GM23248 (cell line): ENCODE measurements at regions not wholly inside any gene's neighbourhood (a gene's known extent, or its start where the extent isn't known, plus 50 kb on each side); places are given as distances from the start of the nearest gene placed in this dataset. TPM values are rescaled to one million over a fixed set of nuclear protein-coding genes. Genes with fewer than 3 reads are reported as not detected.
"Not testable (repeated sequence)": the region's sequence is repeated elsewhere in the genome, so short reads cannot be mapped to it uniquely, and the experiment has no call there.

Experiments
- DNase-seq: peaks from one replicate; pipeline ENCODE4 v3.0.0-alpha.2; 2015
- H2AFZ ChIP-seq: fragments of 200-600 bp; sonication (generic); 2 replicates; pipeline ENCODE4 v1.6.1; 2016; ENCODE audit warnings: antibody characterized with exemption
- H3F3A ChIP-seq: fragments of 200-600 bp; sonication (generic); 2 replicates; pipeline ENCODE4 v1.6.1; 2016; ENCODE audit warnings: mild to moderate bottlenecking, antibody characterized with exemption, mixed run types; ENCODE audit not compliant: insufficient read depth
- H3K27ac ChIP-seq: fragments of 200-600 bp; sonication (generic); 2 replicates; pipeline ENCODE4 v1.5.1; 2016; ENCODE audit warnings: mild to moderate bottlenecking
- H3K27me3 ChIP-seq: fragments of 200-600 bp; sonication (generic); replicated peaks from 2 replicates; pipeline ENCODE4 v1.6.1; 2016; ENCODE audit warnings: mild to moderate bottlenecking; ENCODE audit not compliant: insufficient read depth
- H3K36me3 ChIP-seq: fragments of 200-600 bp; sonication (generic); 2 replicates; pipeline ENCODE4 v1.6.1; 2016; ENCODE audit warnings: low read depth, mild to moderate bottlenecking
- H3K4me1 ChIP-seq: fragments of 200-600 bp; sonication (generic); 2 replicates; pipeline ENCODE4 v1.6.1; 2016; ENCODE audit warnings: mild to moderate bottlenecking; ENCODE audit not compliant: insufficient read depth
- H3K4me2 ChIP-seq: fragments of 200-600 bp; sonication (generic); one replicate; pipeline ENCODE4 v1.6.1; 2016; ENCODE audit warnings: mild to moderate bottlenecking; ENCODE audit not compliant: unreplicated experiment
- H3K4me3 ChIP-seq: fragments of 200-600 bp; sonication (generic); 2 replicates; pipeline ENCODE4 v1.5.1; 2016; ENCODE audit warnings: mild to moderate bottlenecking
- H3K79me2 ChIP-seq: fragments of 200-600 bp; sonication (generic); 2 replicates; pipeline ENCODE4 v1.6.1; 2016; ENCODE audit warnings: mild to moderate bottlenecking; ENCODE audit not compliant: insufficient read depth
- H3K9ac ChIP-seq: fragments of 200-600 bp; sonication (generic); 2 replicates; pipeline ENCODE4 v1.6.1; 2016; ENCODE audit warnings: mild to moderate bottlenecking
- H3K9me2 ChIP-seq: fragments of 200-600 bp; sonication (generic); 2 replicates; pipeline ENCODE4 v1.6.1; 2016; ENCODE audit warnings: mixed run types, mild to moderate bottlenecking, moderate library complexity; ENCODE audit not compliant: insufficient read depth
- H3K9me3 ChIP-seq: fragments of 200-600 bp; sonication (generic); one replicate; pipeline ENCODE4 v1.6.1; 2017; ENCODE audit warnings: low read depth
- H4K20me1 ChIP-seq: fragments of 200-600 bp; sonication (generic); 2 replicates; pipeline ENCODE4 v1.6.0; 2016; ENCODE audit not compliant: insufficient read depth
- EZH2 ChIP-seq: fragments of 200-600 bp; sonication (generic); IDR thresholded peaks from 2 replicates; pipeline ENCODE4 v1.6.1; 2018; ENCODE audit warnings: antibody characterized with exemption, mild to moderate bottlenecking; ENCODE audit not compliant: insufficient read depth, poor library complexity, severe bottlenecking
- EZH2phosphoT487 ChIP-seq: fragments of 200-600 bp; sonication (generic); IDR thresholded peaks from 2 replicates; pipeline ENCODE4 v1.6.1; 2018; ENCODE audit warnings: antibody characterized with exemption, moderate library complexity, mild to moderate bottlenecking, low read depth; ENCODE audit not compliant: insufficient read depth
- WGBS, 2 experiments: methylation state at CpG; one replicate each; pipeline ENCODE4 v1.1.6; 2015 to 2017; ENCODE audit warnings: low lambda C conversion rate in 2 of 2, low coverage in 1 of 2; ENCODE audit errors: missing lambda C conversion rate in 2 of 2; 5-methylcytosine and 5-hydroxymethylcytosine counted together
- in situ Hi-C: fragments of 300-500 bp; cut with MboI; formaldehyde crosslinking; loops from 2 replicates; pipeline ENCODE4 v1.15.0; 2020
- small RNA-seq: library from RNA; depleted of rRNA; stranded (forward); fragments of <200 nt; gene quantifications from one replicate; pipeline ENCODE3, GENCODE V24; 2014; ENCODE audit warnings: low read depth, low replicate concordance

DNA sequence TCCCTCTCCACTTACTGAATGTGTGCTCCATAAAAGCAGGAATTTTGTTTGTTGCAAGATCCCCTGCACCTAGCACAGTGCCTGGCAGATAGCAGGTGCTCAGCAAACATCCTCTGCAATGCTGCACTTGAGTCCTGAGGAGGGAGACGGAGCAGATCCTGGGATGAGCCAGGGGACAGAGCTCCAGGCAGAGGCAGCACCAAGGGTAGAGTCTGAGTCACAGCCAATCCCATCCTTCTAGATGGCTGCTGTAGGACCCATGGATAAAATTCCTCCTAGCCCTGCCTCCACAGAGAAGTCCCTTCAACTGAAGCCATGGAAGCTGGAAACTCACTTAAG lies 59.3 kb upstream of the SULF2 start:
- H3K27ac ChIP-seq, H3K79me2 ChIP-seq, H3K4me3 ChIP-seq, H2AFZ ChIP-seq, DNase-seq, H3K9me3 ChIP-seq, H3K27me3 ChIP-seq, H3F3A ChIP-seq, H3K36me3 ChIP-seq, in situ Hi-C loops, H3K9me2 ChIP-seq, H3K9ac ChIP-seq, H4K20me1 ChIP-seq, H3K4me2 ChIP-seq, H3K4me1 ChIP-seq: not testable (repeated sequence)
- WGBS, 2 experiments = 73 to 92% methylated on average over 1 of the region's 1 CpG

DNA sequence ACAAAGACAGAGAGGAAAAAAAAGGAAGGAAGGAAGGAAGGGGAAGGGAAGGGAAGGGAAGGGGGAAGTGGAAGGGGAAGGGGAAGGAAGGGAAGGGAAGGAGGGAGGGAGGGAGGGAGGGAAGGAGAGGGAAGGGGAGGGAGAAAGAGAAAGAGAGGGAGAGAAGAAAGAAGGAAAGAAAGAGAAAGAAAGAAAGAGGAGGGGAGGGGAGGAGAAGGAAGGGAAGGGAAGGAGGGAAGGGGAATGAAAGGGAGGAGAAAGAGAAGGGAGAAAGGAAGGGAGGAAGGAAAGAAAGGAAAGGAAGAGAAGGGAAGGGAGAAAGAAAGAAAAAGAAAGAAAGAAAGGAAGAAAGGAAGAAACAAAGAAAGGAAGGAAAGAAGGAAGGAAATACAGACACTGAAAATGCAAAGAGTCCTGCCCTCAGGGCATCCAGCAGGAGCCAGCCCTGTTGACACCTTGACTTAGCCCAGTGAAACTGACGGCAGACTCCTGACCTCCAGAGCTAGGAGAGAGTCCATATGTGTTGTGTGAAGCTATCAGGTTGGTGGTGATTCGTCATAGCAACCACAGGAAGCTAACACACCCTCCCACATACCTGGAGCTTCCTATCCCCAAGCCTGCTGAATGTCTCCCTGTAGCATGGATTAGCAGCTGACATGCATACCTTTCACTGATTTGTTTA lies 58.7 kb upstream of the SULF2 start:
- peaks cover 4% of the 10 kb centered on the region; the same call in 1 of the 2 replicates for H3K27me3 ChIP-seq
- DNase-seq = no peak
- H3K79me2 ChIP-seq = no peaks in the 10 kb centered on the region
- H3F3A ChIP-seq = no peaks in the 10 kb centered on the region
- no peaks in the 10 kb centered on the region for H3K4me1 ChIP-seq
- TF ChIP-seq EZH2 (no peak), EZH2phosphoT487 (no peak)
- no peak overlapping the region for H3K9ac ChIP-seq
- H3K27ac ChIP-seq = no peak overlapping the region
- no peak overlapping the region for H3K4me2 ChIP-seq
- in situ Hi-C loops = no loop called here
- H3K4me3 ChIP-seq = no peak overlapping the region
- H4K20me1 ChIP-seq = no peaks in the 10 kb centered on the region
- no peaks in the 10 kb centered on the region for H3K9me2 ChIP-seq
- 45 to 50% methylated on average over 2 of the region's 2 CpGs for WGBS, 2 experiments
- no peak overlapping the region for H2AFZ ChIP-seq
- H3K9me3 ChIP-seq = no peaks in the 10 kb centered on the region
- H3K36me3 ChIP-seq = no peaks in the 10 kb centered on the region

DNA sequence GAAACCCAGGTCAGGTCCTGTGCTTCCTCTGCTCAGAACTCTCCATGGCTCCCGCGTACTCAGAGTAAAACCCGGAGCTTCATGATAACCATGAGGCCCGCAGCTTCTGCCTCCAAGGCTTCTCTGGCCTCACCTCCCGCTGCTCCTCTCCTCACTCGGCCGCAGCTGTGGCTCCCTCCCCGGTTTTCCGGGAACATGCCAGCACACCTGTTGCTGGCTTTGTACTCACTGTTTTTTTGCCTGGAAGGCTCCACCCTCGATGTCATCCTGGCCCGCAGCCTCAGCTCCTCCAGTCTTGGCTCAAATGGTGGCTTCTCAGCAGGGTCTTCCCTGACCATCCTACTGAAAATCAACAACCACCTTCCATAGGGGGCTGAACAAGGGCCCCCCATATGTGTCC lies 57.7 kb upstream of the SULF2 start:
- DNase-seq, H3F3A ChIP-seq, H3K79me2 ChIP-seq, H2AFZ ChIP-seq, H3K9me2 ChIP-seq, H3K9me3 ChIP-seq, H3K4me2 ChIP-seq, H3K9ac ChIP-seq, H3K36me3 ChIP-seq, H3K4me3 ChIP-seq, in situ Hi-C loops, H3K4me1 ChIP-seq, H3K27me3 ChIP-seq, H4K20me1 ChIP-seq, H3K27ac ChIP-seq: not testable (repeated sequence)
- 42 to 59% methylated on average over 7 to 11 of the region's 11 CpGs for WGBS, 2 experiments

DNA sequence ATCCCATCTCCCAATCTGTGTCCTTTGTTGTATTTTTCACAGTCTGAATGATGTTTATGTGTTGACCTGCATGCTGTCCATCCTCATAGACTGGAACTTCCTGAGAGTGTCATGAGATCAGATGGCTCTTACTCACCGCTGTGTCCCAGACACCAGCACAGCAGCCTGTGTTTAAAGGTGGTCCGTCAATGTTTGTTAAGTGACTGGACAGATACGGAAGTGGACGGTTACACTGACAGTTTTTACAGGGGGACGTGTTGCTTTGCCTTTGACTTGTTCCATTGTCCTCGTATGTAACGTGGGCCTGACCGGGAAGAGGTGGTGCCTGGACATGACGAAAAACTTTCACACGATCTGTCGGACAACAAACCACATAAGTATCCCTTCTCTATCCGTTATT lies 56.7 kb upstream of the SULF2 start:
- H3K9ac ChIP-seq, H3K79me2 ChIP-seq, H3K36me3 ChIP-seq, H3K4me1 ChIP-seq, H2AFZ ChIP-seq, H4K20me1 ChIP-seq, H3K27me3 ChIP-seq, H3K9me3 ChIP-seq, in situ Hi-C loops, H3K4me2 ChIP-seq, H3K9me2 ChIP-seq, DNase-seq, H3K27ac ChIP-seq, H3K4me3 ChIP-seq, H3F3A ChIP-seq: not testable (repeated sequence)
- 69 to 75% methylated on average over 12 of the region's 12 CpGs for WGBS, 2 experiments

DNA sequence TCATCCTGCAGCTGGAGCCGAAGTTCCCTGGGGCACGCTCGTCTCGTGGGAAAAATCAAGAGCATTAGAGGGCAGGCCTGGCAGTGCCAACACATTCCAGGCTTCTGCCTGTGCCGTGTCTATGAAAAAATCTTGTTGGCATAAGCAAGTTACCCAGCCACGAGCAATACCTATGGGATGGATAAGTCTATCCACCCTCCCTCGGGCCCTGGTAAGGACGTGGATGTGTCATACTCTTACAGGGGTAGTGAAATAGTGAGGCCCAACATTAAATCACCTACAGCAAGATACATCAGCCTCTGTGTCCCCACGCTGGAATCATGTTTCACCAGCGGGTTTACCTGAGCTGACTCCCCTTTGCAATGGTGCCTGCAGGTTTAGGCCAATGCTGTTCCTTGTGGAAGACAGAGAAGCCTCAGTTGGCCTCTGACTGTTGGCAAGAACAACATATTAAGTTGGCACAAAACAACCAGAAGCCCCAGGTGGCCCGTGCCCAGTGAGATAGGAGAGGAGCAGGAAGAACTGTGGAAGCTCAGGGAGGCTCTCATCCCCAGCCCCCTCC lies 51.1 kb upstream of the SULF2 start:
- in situ Hi-C loops, H3F3A ChIP-seq: not testable (repeated sequence)

More for the DNA sequence above, 51.1 kb upstream of the SULF2 start:
- H3K9ac ChIP-seq, H3K4me2 ChIP-seq, H3K4me3 ChIP-seq, H4K20me1 ChIP-seq, DNase-seq, H2AFZ ChIP-seq, H3K9me3 ChIP-seq, H3K79me2 ChIP-seq, H3K36me3 ChIP-seq, H3K27ac ChIP-seq, H3K9me2 ChIP-seq, H3K4me1 ChIP-seq, H3K27me3 ChIP-seq: not testable (repeated sequence)
- 61 to 68% methylated on average over 11 of the region's 11 CpGs for WGBS, 2 experiments

Small RNAs in the stretch of these regions (small RNA-seq; reads per million reads assigned to genes)
- not detected for gene RNA5SP486
- not detected for gene RNU7-144P
- gene RNU7-92P = not detected
